ENCODE measurements at regions not wholly inside any gene's neighbourhood (a gene's known extent, or its start where the extent isn't known, plus 50 kb on each side); places are given as distances from the start of the nearest gene placed in this dataset.

DNA sequence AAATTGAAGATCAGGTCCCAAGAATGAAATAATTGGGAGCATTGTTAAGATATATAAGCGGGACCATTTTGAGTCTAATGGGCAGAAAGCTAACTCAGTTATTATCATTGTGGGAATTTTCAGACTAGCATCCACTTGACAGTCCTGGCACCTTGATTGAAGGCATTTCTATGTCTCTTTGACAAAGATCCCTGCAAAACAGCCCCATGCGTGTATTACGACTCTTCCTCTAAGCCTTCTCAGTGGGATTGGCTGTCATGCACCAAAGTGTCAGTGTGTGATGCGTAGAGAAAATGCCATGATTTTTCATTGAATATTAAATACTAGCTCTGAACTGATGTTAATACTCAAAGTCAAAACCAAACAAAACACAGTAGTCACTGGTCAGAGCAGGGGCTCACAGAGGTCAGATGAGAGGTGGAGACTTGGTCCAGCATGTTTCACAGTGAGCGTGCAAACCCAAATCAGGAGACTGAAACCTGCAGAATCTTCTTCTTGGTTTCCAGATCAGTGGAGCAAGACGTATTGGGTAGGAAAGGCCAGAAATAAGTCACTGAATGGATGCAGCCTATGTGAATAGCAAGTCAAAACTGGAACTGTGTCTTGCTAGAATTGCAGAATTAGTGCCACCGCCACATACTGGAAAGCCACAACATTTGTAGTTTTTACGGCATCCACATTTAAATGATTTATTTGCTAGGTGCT is 303.6 kb upstream of the AKR1E2 start:
- no peak for DNase-seq

DNA sequence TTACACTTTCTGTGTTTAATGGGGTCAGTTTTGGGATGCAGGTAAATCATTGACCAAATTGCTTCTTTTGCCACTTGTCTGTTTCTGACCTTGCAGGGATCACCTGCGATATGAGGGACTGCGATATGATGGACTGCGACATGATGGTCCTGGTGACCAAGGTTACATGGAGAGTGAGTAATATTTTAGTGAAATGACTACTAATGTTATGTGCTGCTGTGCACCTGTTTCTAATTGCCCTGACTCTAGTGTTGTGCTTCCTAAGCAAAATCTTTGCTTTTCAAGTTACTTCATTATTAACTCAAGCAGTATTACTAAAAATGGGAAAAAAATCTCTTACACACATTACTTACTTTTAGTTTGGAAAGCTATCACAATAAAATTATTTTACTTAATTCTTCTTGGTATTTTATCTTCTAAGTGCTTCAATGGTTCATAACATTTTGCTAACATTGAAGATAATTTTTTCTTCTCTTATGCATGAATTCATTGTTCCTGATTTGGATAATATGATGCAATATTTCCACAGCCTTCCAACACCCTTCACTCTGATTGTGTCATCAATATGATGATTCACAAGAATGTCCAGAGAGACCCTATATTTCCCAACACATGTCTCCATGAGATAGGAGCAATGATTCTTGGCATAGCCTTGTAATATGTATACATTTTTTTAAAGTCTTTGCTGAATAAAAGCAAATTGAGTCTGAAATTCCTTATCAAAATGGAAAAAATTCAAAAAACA is 306.2 kb upstream of the AKR1E2 start:
- no peak for DNase-seq

DNA sequence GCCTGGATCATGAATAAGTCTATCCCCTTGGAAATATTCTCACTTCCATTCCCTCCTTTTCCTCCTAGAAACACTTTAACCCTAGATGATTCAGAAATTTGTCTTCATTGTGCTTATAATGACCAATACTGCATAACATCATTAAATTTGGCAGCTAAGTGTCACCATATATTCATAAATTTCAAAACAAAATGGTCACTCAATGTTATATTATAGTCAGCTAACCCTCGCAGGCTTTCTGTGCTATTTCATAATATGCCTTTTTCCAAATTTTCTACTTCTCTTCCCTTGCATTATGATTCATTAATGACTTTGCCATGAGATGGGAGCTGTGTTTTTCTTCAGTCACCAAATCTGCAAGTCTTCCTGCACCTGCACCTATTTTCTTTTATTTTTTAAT is 308.3 kb upstream of the AKR1E2 start:
- no peak for DNase-seq

DNA sequence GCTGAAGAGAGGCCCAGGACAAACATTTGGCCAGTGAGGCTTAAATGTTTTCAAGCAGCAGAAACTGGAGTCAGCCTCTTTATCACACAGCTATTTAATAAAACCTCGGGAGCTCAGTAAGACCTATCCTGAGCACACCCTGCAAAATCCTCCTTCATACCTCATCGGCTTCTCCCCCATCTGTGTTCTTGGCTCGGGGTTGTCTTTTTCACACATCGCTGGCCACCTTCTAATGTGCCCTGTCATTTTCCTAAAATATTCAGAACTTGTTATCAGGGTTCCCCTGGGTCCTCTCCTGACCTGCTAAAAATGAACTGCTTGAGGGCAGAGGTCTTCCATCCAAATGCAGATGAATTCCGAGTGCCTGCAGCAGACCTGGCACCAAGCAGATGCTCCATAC is 310.3 kb upstream of the AKR1E2 start:
- no peak for DNase-seq

DNA sequence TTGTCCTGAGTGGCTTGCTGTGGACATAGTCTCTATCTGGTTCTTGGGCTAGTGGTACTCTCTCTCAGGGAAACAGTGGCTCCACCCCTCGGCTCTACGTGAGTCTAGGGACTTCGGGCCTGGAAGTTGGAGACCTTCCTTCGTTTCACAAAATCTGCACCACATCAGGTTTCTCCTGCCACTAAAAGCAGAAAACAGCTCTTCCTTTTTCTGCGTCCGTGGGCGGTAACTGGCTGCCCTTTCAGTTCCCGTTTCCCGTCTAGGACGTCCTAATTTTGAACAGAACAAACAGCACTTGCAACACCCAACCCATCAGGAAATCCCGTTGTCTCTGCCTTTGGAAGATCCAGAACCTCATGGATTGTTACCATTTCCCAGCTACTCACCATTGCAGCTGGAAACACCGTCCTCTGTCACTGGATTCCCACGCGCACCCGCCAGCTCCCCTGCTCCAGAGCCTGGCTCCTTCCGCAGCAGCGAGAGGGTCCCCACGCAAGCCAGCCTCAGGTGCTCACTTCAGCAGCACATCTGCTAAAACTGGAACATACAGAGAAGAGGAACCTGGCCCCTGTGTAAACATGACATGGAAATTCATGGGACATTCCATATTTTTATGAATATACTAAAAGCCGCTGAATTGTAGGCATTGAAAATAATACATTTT is 311.4 kb upstream of the AKR1E2 start:
- DNase-seq = no peak

DNA sequence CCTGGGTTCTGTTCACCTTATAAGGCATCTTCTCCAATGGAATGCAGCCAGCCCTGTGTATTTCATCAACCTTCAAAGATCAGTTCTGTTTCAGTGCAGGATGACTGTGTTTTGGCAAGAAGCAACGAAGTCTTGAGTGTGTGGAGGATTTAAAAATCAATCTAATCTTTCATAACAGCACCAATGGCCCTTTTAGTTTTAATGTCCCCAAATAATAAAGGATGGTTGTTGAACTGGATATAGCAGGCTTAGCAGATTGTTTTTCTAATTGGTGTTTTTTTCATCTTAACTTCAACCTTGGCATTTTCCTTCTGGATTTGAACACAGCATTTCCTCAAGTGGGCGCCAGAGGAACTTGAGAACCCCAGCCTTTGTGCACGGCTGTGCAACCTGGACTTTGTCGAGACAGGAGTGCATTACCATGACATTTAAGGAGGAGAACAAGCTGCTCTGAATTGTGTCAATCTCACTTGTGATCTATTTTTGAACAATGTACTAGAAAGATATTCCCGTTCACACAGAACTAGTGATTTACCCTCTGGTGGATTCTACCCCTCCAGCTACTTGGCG is 313.3 kb upstream of the AKR1E2 start:
- DNase-seq = no peak

DNA sequence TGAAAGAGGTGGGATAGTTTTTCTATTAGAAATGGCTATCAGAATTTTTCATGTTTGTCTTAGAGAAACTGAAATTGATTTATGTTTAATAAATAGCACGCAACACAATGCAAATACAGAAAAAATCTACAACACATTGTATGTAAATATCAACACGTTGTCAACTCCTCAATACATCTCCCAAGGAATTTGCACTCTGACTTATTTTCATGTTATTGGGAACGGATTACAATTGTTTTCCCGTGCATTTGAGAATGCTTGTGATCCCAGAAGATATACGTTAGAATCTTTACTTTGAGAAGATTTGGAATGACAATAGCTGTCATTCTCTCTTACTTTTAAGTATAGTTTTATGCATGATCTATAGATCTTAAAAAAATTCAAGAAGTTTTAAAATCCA is 313.8 kb upstream of the AKR1E2 start:
- no peak for DNase-seq

DNA sequence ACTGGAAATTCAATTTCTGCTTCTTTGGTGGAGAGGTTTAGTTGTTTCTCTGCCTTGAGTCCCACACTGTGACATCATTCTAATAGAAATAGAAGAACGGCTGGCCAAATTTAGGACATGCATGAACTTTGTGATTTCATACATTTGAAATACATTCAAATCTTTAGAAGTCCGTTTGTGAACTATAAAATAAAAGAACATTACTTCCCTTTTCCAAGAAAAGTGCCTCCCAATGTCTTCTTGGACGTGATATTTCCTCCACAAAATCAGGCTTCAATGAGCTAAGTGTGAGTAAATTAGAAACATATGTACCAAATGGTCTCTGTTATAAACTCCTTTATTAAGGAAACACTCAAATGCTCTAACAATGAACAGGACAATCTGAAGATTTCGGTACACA is 314.5 kb upstream of the AKR1E2 start:
- no peak for DNase-seq

DNA sequence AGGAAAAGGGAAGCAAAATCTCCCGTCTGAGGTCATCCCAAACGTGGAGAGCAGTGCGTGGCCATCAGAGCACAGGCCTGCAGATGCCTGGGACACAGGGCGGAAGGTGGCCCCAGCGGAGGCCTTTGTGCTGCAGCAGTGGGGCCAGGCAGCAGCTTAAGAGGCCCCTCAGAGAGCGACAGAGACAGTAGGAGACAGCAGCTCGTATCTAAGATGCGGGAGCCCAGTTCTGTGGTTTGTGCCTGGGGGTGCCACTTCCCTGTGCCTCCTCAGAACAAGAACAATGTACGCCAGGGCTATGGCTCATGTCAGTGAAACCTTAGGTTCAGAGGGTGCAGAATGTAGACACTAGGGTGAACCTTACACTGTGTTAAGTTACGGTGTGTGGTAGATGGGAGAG is 316.6 kb upstream of the AKR1E2 start:
- no peak for DNase-seq

DNA sequence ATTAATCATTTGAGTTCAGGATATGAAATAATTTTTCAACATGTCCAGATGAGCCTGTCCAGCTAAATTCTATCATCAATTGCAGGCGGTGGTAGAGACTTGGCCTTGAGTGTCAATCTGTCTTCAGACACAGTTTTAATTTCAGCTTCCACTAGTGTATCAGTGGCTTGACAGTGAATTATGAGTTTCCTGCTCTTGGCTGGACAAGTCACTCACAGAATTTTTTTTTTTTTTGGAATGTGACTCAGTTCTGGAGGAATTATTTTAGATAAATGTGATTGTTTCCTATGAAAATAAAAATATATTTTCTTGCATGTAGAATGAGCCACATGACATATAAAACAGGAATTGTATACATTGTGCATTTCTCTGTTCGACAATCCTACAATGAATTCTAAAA is 319.9 kb upstream of the AKR1E2 start:
- DNase-seq = no peak

DNA sequence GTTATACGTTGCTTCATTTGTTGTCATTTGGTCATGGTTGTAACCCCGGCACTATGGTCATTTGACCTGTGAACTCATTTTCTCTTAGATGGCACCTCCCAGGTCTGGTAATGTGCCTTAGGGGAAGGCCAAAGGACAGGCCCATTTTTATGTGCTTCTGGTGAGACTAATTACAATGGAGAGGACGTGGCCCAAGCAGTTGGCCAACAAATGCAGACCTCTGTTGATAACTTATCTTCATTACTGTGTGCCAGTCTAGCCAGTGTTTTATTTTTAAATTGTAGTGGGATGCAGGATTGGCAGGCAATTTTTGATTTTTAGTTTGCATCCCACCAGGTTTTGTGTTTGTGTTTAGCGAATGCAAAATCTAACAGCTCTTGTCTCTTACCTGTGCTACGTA is 321.5 kb upstream of the AKR1E2 start:
- no peak for DNase-seq

DNA sequence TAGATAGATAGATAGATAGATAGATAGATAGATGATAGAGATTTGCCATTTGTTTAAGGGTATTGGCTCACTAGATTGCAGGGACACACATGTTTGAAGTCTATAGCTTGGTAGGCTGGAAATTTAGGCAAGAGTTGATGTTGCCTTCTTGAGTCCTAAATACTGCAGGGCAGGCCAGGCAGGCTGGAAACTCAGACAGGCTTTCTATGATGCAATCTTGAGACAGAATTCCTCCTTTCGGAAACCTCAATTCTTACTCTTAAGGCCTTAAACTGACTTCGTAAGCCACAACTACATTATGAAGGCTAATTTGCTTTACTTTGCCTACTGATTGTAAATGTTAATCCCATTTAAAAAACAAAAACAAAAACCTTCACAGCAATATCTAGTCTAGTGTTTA is 322.9 kb upstream of the AKR1E2 start:
- no peak for DNase-seq

DNA sequence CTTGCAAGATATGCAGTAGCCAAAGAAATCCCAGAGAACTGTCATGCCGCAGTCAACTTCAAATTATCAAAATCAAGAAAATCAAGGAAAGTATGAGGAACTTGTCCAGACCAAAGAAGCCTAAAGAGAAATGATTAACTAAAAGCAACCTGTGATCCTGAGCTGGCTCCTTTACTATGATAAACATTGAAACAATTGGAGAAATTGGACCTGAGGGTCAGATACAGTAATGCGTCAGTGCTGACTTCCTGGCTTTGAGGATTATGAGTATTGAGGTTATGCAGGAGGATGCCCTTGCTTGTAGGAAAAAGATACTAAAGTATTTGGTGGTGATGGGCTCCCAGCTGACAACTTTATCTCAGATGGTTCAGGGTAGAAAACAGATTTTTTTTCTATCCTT is 324.7 kb upstream of the AKR1E2 start:
- no peak for DNase-seq

DNA sequence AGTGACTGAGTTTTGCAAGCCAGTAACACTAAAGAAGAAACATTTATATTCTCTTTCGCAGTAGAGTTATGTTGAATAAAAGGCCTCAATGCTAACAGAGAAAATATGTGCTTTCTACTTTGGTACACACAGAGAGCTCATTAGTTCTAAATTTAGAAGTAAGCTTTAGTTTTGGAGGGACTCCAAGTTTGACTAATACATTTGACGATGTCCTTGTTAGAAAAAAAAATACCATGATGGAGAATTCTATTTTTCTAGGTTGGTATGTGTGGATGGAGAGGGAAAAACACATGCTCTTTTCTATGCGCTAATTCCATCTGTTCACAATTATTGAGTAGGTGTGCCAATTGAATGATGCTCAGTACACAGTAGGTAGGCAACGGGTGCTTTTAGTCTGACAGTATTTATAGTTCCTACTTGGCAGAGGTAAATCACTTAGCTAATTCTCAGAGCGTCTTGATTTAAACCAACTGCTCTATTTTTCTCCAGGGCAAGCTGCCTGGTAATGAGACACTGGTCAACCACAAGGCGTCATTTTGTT is 327.2 kb upstream of the AKR1E2 start:
- DNase-seq = no peak

DNA sequence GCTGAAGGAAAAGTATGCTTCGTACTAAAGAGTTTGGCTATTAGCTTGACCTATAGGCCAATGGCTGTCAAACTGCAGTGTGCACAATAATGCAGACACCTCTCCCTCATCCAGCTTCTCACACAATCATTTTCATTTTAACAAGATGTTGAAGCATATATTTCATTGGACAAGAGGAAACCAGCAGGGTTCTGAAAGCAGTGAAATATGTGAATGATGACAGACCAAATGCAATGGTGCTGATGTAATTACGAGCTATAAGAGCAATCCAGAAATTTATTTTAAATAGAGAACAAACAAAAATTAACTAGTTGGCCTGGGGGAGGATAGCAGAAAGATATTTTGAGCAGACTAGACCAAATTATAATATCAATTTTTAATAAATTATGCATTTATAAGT is 331.5 kb upstream of the AKR1E2 start:
- no peak for DNase-seq

DNA sequence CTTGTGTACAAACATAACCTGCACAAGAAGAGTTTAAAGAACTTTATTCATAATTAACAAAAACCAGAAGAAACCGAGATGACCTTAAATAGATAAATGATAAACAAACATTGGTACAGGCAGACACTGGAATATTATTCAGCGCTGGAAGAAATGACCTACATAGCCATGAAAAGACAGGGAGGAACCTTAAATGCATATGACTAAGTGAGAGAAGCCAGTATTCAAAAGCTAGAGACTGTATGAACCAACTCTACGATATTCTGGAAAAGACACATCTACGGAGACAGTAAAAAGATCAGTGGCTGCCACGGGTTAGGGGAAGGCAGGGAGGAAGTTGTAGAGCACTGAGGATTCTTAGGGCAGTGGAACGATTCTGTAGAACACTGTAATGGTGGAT is 333.8 kb upstream of the AKR1E2 start:
- no peak for DNase-seq

DNA sequence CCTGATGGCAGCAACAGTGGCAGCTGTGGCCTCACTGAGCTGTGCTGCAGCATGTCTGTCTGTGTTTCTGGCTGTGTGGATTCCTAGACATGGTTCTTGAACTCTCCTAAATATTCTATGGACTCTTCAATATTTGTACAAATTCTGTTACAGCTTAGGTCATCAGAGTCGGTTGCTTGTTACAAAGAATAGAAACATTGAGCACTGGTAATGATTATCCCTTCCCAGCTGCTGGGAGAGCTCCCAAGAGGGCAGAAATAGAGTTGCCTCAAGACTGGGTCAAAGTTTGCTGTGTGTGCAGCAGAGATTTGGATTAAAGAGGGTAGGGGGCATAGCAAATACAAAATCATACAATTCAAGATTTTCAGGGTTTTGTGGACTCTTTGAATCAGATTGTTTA is 337.1 kb upstream of the AKR1E2 start:
- no peak for DNase-seq

DNA sequence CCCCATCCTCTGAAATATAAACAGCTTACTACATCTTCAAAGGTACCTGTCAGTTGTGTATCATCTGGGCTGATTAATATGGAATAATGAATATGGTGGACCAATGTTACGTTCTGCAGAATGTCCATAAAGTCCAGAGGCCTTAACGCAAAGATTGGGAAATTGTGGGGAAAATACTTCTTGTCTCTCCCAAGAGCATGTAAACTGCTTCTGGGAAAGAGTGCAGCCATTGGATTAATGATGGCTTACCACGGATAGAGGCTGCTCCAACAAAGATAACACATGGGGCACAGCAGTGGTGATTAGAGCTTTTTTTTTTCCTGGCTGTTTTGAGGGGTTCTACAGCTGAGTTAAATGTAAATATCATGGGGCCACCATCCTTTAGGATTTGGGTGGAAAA is 340.4 kb upstream of the AKR1E2 start:
- DNase-seq = no peak

DNA sequence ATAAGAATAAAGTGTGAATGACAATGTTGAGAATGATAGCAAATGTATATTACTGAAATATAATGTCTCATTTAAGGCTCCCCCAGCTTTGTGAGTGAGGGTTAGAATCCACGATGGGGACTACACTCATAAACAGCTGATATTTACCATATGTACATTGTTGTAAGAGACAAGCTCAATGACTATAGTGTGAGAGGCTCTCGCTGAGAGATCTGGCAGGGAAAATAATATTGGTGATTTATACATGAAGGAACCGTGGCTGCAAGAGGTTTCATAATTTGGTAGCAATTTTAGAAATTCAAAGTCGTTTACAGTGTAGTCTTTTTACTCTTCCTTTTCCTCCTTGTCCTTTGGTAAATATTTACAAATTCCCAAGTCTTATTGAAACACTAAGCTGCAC is 342.2 kb upstream of the AKR1E2 start:
- no peak for DNase-seq

DNA sequence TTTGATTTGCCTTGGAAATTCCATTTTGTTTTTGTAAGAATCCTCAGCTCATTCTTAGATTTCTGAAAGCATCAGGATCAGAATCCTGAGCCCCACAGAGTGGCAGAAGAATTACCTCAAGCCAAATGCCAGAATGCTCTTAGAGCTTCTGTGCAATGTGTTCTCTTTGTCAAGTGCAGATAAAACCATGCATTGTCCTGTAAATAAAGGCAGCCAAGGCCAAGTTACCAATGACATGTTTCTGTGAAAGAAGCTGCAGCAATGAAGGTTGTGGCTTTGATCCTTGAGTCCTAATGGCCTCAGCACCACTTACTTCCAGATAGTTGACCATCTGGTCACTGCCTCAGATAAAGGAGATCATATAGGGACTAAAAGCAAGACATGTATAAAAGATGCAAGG is 343.3 kb upstream of the AKR1E2 start:
- DNase-seq = no peak

DNA sequence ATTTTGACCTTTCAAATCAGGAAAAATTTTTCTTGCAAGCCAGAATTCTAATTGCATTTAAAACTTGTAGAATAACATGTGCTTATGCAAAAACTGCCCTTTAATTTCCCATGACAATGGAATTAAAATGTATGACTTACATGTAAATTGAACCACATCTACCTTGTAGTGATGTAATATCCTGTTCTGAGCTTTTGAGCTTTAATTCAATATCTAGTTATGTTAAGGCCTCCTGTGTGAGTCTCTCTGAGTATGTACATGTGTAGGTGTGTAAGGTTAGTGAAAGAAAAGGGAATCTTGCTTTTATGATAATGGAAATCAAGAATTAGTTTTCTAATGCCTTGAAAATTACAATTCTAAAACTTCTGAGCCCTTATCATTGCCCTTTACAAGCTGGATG is 344.8 kb upstream of the AKR1E2 start:
- DNase-seq = no peak

DNA sequence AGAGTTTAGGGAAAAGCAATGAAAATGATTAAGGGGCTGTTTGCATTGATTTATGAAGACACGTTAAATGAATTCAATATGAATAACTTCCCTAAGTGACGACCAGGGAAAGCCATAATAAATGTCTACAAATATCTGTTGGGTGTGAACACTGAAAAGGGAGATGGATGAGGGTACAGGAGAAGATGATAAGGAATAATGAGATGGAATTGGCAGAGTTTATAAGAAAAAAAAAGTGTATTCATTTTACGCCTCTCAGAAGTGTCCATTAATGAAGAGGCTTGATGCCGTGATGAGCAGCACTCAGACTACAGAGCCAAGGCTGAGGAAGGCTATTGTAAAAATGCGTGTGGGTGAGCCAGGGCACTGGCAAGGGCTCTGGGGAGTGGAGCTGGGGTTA is 346.7 kb upstream of the AKR1E2 start:
- DNase-seq = no peak

DNA sequence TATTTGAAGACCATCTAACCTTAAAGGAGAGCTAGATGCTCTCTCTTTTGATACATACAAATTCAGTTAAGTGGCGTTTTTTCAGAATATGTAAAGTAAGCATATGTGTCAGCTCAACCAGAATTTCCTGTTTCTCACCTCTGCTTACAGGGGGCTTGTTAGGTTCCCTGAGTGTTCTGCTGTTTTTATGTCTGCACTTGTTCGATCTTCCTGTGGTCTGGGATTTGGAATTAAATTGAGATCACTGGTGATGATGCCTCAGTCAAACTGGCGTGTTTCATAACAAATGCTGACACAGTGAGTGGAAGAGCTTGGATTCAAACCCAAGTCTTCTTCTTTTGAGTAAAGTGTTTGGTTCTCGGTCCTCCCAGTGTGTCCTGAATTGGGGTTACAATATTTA is 348.3 kb upstream of the AKR1E2 start:
- no peak for DNase-seq
